ENCODE measurements at regions not wholly inside any gene's neighbourhood (a gene's known extent, or its start where the extent isn't known, plus 50 kb on each side); places are given as distances from the start of the nearest gene placed in this dataset.

DNA sequence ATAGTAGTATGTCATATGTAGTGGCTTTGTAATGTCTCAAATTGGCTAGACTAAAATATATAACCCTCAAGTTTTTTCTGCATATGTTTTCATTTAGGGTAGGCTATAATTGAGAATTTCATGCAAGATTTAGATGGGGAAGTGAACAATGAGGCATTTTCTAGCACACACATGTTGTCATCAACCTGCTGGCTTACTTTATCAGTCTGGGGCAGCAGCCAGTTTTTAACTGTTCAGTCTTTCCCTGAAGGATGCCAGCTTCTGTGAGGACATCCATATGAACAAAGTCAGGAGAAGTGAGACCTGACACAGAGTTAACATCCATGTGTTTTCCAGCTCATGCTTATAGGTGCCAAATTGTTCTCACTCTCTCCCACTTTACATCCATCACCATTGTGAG, 74.7 kb upstream of the OLFM3 start:
- DNase-seq (ENCODE audit: low spot score): no peak

- no peak for DNase-seq (ENCODE audit: low spot score)
Observed at GRCh38 chr1:102050556-102050955, 53.8 kb upstream of the OLFM3 start.

- no peak for DNase-seq (ENCODE audit: low spot score)
Observed at GRCh38 chr1:102047724-102048123, 51.0 kb upstream of the OLFM3 start.
